Right lobe of liver (tissue), 4 donors: ENCODE measurements at regions not wholly inside any gene's neighbourhood (a gene's known extent, or its start where the extent isn't known, plus 50 kb on each side); places are given as distances from the start of the nearest gene placed in this dataset.

ENCODE experiments used
- CTCF ChIP-seq, 4 donors: fragments of 200-600 bp in 3 of 4; fragments of 450-650 bp in 1 of 4; IDR thresholded peaks; one replicate each; pipeline versions ENCODE4 v1.5.1 to v1.8.0; 2016 to 2022; ENCODE audit warnings: antibody characterized with exemption in 4 of 4, mild to moderate bottlenecking in 2 of 4
- POLR2A ChIP-seq: fragments of 450-650 bp; IDR thresholded peaks from one replicate; pipeline ENCODE4 v1.6.1; 2017; ENCODE audit warnings: antibody characterized with exemption, mild to moderate bottlenecking
- donor health status: DM: no; HTN: no; CAD: no.
- donor health status: DM: no; HTN: no; CAD: no.
- donor health status: DM: no; HTN: yes; CAD: no.

GRCh38 chr2:59463426-59463825 is 1090.0 kb downstream of the BCL11A start:
- TF ChIP-seq POLR2A (no peak), CTCF (IDR thresholded peaks at IDR 0.05) (no peak)
